Heart right ventricle (tissue), 16 donors: ENCODE measurements at regions not wholly inside any gene's neighbourhood (a gene's known extent, or its start where the extent isn't known, plus 50 kb on each side); places are given as distances from the start of the nearest gene placed in this dataset.

Source experiments
- ATAC-seq, 8 donors: fragments of 200-7000 bp; cut with Tn5 transposase; one replicate each; pipeline ENCODE4 v1.9.1; 2020; ENCODE audit warnings: mild to moderate bottlenecking in 8 of 8, moderate library complexity in 8 of 8, moderate number of reproducible peaks in 1 of 8
- DNase-seq, 2 donors: peaks; one replicate each; pipeline ENCODE4 v3.0.0-alpha.2; 2020
- H3K27ac ChIP-seq, 10 donors: fragments of 200-600 bp; sonication (generic) in 2 of 10; one replicate each; pipeline versions ENCODE4 v1.5.0 to v1.8.0; 2020 to 2022; ENCODE audit warnings: mild to moderate bottlenecking in 3 of 10
- H3K27me3 ChIP-seq, 7 donors: fragments of 200-600 bp; one replicate each; pipeline ENCODE4 v1.8.0; 2021 to 2022; ENCODE audit warnings: mild to moderate bottlenecking in 2 of 7
- H3K36me3 ChIP-seq, 9 donors: fragments of 200-600 bp; sonication (generic) in 1 of 9; one replicate each; pipeline versions ENCODE4 v1.5.0 to v1.8.0; 2020 to 2022; ENCODE audit warnings: mild to moderate bottlenecking in 2 of 9
- H3K4me1 ChIP-seq, 9 donors: fragments of 200-600 bp; sonication (generic) in 1 of 9; one replicate each; pipeline versions ENCODE4 v1.5.0 to v1.8.0; 2020 to 2022; ENCODE audit warnings: mild to moderate bottlenecking in 4 of 9
- H3K4me3 ChIP-seq, 10 donors: fragments of 200-600 bp; sonication (generic) in 2 of 10; one replicate each; pipeline versions ENCODE4 v1.5.0 to v1.8.0; 2020 to 2022; ENCODE audit warnings: mild to moderate bottlenecking in 7 of 10, moderate library complexity in 2 of 10
- H3K9me3 ChIP-seq, 11 donors: fragments of 200-600 bp in 10 of 11; sonication (generic) in 2 of 11; one replicate each; pipeline versions ENCODE4 v1.5.0 to v1.8.0; 2013 to 2022; ENCODE audit warnings: mild to moderate bottlenecking in 2 of 11, control low read depth in 1 of 11, moderate library complexity in 1 of 11
- WGBS, 2 donors: extraction: QIAGEN DNeasy Blood & Tissue Kit; methylation state at CpG; one replicate each; pipeline ENCODE4 v1.1.7; 2013; ENCODE audit warnings: inconsistent platforms in 1 of 2; 5-methylcytosine and 5-hydroxymethylcytosine counted together
- intact Hi-C, 10 donors: fragments of 100-400 bp; cut with DNase I; formaldehyde crosslinking; loops; one replicate each; pipeline versions ENCODE4 v1.11.1 to v1.14.2; 2022
- TF ChIP-seq, protein P1 (sequence below), 9 donors: fragments of 200-600 bp; sonication (generic) in 2 of 9; IDR thresholded peaks; one replicate each; pipeline versions ENCODE4 v1.5.0 to v1.8.0; 2021 to 2022; ENCODE audit warnings: antibody characterized with exemption in 9 of 9, mild to moderate bottlenecking in 5 of 9, moderate library complexity in 1 of 9
- donor health status: Arrhythmogenic right ventricular cardiomyopathy.
- donor health status: ischemic (EF 13 %, LVEDD 7.1; RV severe dilation, severe dysfunction).
- donor health status: healthy with polysubstance abuse.
- donor health status: DM: no; HTN: yes; CAD: no.
- donor health status: DM: no; HTN: no; CAD: no.
- donor health status: ischemic (EF 25% LVEDD 6.9; RV normal size, moderate dysfunction).
- donor health status: ischemic (EF 25% LVEDD 5.7; RV mildly dilated, moderate dysfunction).
- donor health status: healthy.
- donor health status: DM: yes; HTN: yes; CAD: no.
- donor health status: Ischemic cardiomyopathy.
- donor health status: ischemic (EF 35%, LVEDD 5.7; RV mildly dilated, moderate dysfunction).
- donor health status: nonischemic (EF 11% LVEDD 7.7; RV severe dilation, severe dysfunction).
- donor health status: DM: yes; HTN: yes; CAD: no.
- donor health status: PGD.
- donor health status: ischemic (EF 29% LVEDD 5.4; RV normal size, mild dysfunction).
- donor health status: nonischemic (EF 23%, LVEDD 6.1; RV moderate dilation, normal function).

GRCh38 chr4:102428122-102428521, 73.0 kb upstream of the NFKB1 start:
- intact Hi-C loops, result loop anchor here in 1 of 10 donors (10.0 kb wide), 1 partner anchor 83 kb away; the partner anchor contains the start of gene SLC39A8
- Histone ChIP-seq H3K36me3 (no peaks in the 10 kb centered on the region), H3K9me3 (peaks cover 0 to 7% (median 0%) of the 10 kb centered on the region in 11 donors), H3K27ac (no peak overlapping the region), H3K27me3 (no peaks in the 10 kb centered on the region), H3K4me1 (peaks cover 0 to 18% (median 0%) of the 10 kb centered on the region in 9 donors), H3K4me3 (no peak overlapping the region)
- 96 to 97% methylated on average over 4 of the region's 4 CpGs for WGBS, 2 donors
- no peak for DNase-seq
- TF ChIP-seq, protein P1, sequence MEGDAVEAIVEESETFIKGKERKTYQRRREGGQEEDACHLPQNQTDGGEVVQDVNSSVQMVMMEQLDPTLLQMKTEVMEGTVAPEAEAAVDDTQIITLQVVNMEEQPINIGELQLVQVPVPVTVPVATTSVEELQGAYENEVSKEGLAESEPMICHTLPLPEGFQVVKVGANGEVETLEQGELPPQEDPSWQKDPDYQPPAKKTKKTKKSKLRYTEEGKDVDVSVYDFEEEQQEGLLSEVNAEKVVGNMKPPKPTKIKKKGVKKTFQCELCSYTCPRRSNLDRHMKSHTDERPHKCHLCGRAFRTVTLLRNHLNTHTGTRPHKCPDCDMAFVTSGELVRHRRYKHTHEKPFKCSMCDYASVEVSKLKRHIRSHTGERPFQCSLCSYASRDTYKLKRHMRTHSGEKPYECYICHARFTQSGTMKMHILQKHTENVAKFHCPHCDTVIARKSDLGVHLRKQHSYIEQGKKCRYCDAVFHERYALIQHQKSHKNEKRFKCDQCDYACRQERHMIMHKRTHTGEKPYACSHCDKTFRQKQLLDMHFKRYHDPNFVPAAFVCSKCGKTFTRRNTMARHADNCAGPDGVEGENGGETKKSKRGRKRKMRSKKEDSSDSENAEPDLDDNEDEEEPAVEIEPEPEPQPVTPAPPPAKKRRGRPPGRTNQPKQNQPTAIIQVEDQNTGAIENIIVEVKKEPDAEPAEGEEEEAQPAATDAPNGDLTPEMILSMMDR (IDR thresholded peaks at IDR 0.05), result no peak
- no peak for ATAC-seq

DNA sequence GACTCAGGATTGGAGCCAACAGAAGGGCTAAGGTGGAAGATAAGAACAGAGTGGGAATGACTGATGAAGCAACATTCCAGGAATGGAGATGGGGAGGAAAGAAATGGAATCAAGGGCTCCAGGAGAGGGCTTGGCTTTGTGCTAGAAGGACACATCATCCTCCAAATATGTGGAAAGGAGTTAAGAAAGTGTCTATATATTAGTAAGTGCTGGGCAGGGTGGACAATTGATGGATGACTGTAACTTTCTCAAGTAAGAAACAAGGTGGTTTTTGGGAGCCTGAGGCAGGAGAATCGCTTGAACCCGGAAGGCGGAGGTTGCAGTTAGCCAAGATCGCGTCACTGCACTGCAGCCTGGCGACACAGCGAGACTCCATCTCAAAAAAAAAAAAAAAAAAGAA, 71.6 kb upstream of the NFKB1 start:
- ATAC-seq, result no peak
- Histone ChIP-seq H3K4me1 (peaks cover 0 to 18% (median 0%) of the 10 kb centered on the region in 9 donors), H3K27me3 (no peaks in the 10 kb centered on the region), H3K27ac (no peak overlapping the region), H3K4me3 (no peak overlapping the region), H3K9me3 (peaks cover 0 to under 1% (median 0%) of the 10 kb centered on the region in 11 donors), H3K36me3 (no peaks in the 10 kb centered on the region)
- intact Hi-C loops, result loop anchor here in 1 of 10 donors (10.0 kb wide), 1 partner anchor 85 kb away; the partner anchor contains the start of gene SLC39A8
- DNase-seq, result no peak
- WGBS, 2 donors, result 79 to 86% methylated on average over 7 of the region's 7 CpGs
- TF ChIP-seq, protein P1 (IDR thresholded peaks at IDR 0.05), result no peak

DNA sequence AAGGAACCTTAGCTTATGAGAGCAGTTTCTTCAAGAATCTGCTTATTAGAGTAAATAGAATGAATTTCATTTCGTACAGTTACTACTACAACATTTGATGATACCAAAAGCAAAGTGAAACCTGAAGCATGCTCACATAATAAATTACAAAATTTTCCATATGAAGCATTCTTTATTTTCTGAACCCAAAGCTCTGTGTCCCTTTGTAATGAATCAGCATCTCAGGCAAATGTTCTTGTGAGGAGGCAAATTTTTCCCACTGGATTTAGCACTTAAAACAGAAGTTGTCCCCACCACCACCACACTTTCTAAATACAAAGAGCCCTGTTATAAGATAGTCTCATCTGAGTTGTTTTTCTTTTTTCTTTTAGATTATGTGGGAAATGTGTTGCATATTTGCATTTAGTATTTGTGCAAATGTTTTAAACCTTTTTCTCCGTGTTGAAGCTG, 70.7 kb upstream of the NFKB1 start:
- Histone ChIP-seq H3K36me3 (no peaks in the 10 kb centered on the region), H3K4me1 (peaks cover 0 to 18% (median 0%) of the 10 kb centered on the region in 9 donors), H3K9me3 (peaks cover 0 to 6% (median 0%) of the 10 kb centered on the region in 11 donors), H3K27ac (peak overlapping the region in 8 of 10 donors; percentile 34 to 86 (median 62)), H3K4me3 (peak overlapping the region; percentile 37 to 66 (median 58)), H3K27me3 (no peaks in the 10 kb centered on the region)
- no peak for DNase-seq
- WGBS, 2 donors, result 19 to 28% methylated on average over 2 of the region's 2 CpGs
- TF ChIP-seq, protein P1 (IDR thresholded peaks at IDR 0.05), result no peak
- peak in 2 of 8 donors; percentile 32 to 34 for ATAC-seq
- intact Hi-C loops, result loop anchor here in 5 of 10 donors (5.0 to 10.0 kb wide), 6 partner anchors 72 to 667 kb away; partner anchors contain the start of genes BDH2 (in 3 of the 5), NFKB1 (in 1 of the 5), SLC39A8 (in 1 of the 5) and SLC9B1 (in 1 of the 5)

- DNase-seq (no peak), ATAC-seq (no peak)
- Histone ChIP-seq H3K9me3 (peaks cover 0 to 6% (median 0%) of the 10 kb centered on the region in 11 donors), H3K27ac (peak overlapping the region in 6 of 10 donors; percentile 7 to 86 (median 62)), H3K27me3 (no peaks in the 10 kb centered on the region), H3K4me1 (peaks cover 0 to 18% (median 0%) of the 10 kb centered on the region in 9 donors), H3K36me3 (no peaks in the 10 kb centered on the region), H3K4me3 (peak overlapping the region in 9 of 10 donors; percentile 47 to 66 (median 59))
- TF ChIP-seq, protein P1 (IDR thresholded peaks at IDR 0.05), result peak in 1 of 9 donors; percentile 5
- intact Hi-C loops, result loop anchor here in 5 of 10 donors (5.0 to 10.0 kb wide), 6 partner anchors 71 to 666 kb away; partner anchors contain the start of genes BDH2 (in 3 of the 5), NFKB1 (in 1 of the 5), SLC39A8 (in 1 of the 5) and SLC9B1 (in 1 of the 5)
Measured at GRCh38 chr4:102431608-102431961, 69.6 kb upstream of the NFKB1 start.
